Cerebellar cortex (tissue), 1 donor: ENCODE measurements at regions not wholly inside any gene's neighbourhood (a gene's known extent, or its start where the extent isn't known, plus 50 kb on each side); places are given as distances from the start of the nearest gene placed in this dataset.
"Not testable (repeated sequence)": the region's sequence is repeated elsewhere in the genome, so short reads cannot be mapped to it uniquely, and the experiment has no call there.

ENCODE experiments used
- DNase-seq: peaks from one replicate; pipeline ENCODE4 v3.0.0-alpha.2; 2015; ENCODE audit warnings: low spot score

- DNase-seq: no peak
These were observed 111.8 kb upstream of the ASB18 start for GRCh38 chr2:236375973-236376476.

GRCh38 chr2:236376566-236377244 lies 112.5 kb upstream of the ASB18 start:
- no peak for DNase-seq

- DNase-seq: no peak
These were observed 115.9 kb upstream of the ASB18 start for GRCh38 chr2:236380051-236380612.

- not testable (repeated sequence) for DNase-seq
These were observed 117.0 kb upstream of the ASB18 start for GRCh38 chr2:236381253-236381652.

GRCh38 chr2:236389284-236390216 lies 125.3 kb upstream of the ASB18 start:
- not testable (repeated sequence) for DNase-seq

- DNase-seq: no peak
These were observed 128.9 kb upstream of the ASB18 start for GRCh38 chr2:236393101-236393500.

GRCh38 chr2:236393581-236393980 lies 129.4 kb upstream of the ASB18 start:
- no peak for DNase-seq

- no peak for DNase-seq
These were observed 130.4 kb upstream of the ASB18 start for GRCh38 chr2:236394571-236394970.

- DNase-seq: no peak
These were observed 130.9 kb upstream of the ASB18 start for GRCh38 chr2:236395067-236395466.

- no peak for DNase-seq
These were observed 132.7 kb upstream of the ASB18 start for GRCh38 chr2:236396818-236397350.

- no peak for DNase-seq
These were observed 133.5 kb upstream of the ASB18 start for GRCh38 chr2:236397681-236398080.

- no peak for DNase-seq
These were observed 135.2 kb upstream of the ASB18 start for GRCh38 chr2:236399409-236399808.

GRCh38 chr2:236400046-236400574 lies 135.9 kb upstream of the ASB18 start:
- DNase-seq: no peak

- no peak for DNase-seq
These were observed 136.6 kb upstream of the ASB18 start for GRCh38 chr2:236400594-236401360.

- DNase-seq: no peak
These were observed 138.0 kb upstream of the ASB18 start for GRCh38 chr2:236402033-236402790.

- DNase-seq: no peak
These were observed 138.9 kb upstream of the ASB18 start for GRCh38 chr2:236403125-236403524.

GRCh38 chr2:236403811-236404210 lies 139.6 kb upstream of the ASB18 start:
- DNase-seq: no peak

- DNase-seq: no peak
These were observed 140.1 kb upstream of the ASB18 start for GRCh38 chr2:236404346-236404745.

- no peak for DNase-seq
These were observed 141.2 kb upstream of the ASB18 start for GRCh38 chr2:236405357-236405756.

- no peak for DNase-seq
These were observed 143.9 kb upstream of the ASB18 start for GRCh38 chr2:236408090-236408489.

- DNase-seq: no peak
These were observed 144.6 kb upstream of the ASB18 start for GRCh38 chr2:236408786-236409185.
